GM18858 (cell line): ENCODE measurements at regions not wholly inside any gene's neighbourhood (a gene's known extent, or its start where the extent isn't known, plus 50 kb on each side); places are given as distances from the start of the nearest gene placed in this dataset.
"Not testable (repeated sequence)": the region's sequence is repeated elsewhere in the genome, so short reads cannot be mapped to it uniquely, and the experiment has no call there.

Experiments used
- ATAC-seq: cut with Tn5 transposase; IDR thresholded peaks from one replicate; pipeline ENCODE4 v1.9.1; 2021; ENCODE audit not compliant: unreplicated experiment

DNA sequence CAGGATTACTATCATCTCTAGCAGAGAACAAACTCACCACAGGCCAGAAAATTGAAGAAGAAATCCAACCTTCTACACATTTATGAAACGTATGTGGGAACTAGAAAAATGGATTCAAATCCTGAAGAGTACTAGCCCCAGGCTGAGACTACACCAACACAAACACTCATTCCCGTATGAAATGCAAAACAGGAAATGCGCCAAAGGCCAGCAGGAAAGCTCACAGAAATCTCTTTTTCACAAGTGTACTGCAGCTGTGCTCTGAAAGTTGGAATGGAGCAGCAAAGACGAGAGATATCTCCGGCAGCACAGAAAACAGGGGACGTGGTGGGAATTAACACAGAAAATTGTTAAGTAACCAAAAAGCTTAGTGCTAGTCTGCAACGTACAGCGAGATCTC, 913.5 kb downstream of the TDRD15 start:
- no peak for ATAC-seq

DNA sequence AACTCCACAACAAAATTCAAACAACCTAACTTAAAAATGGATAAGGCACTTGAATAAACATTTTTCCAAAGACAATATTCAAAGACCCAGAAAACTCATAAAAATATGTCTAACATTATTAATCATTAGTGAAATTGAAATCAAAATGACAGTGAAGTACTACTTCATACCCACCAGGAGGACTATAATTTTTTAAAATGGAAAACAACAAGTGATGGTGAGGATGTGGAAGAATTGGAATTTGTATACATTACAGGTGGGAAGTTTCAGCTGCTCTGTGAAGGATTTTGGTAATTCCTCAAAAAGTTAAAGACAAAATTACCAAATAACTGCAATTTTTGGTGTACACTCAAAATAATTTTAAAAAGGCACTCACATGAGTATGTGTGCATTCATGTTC, 920.0 kb downstream of the TDRD15 start:
- ATAC-seq, result no peak

- ATAC-seq, result no peak
Measured at GRCh38 chr2:22055784-22056620, 932.2 kb downstream of the TDRD15 start.

GRCh38 chr2:22056621-22057132, 932.9 kb downstream of the TDRD15 start:
- ATAC-seq, result no peak

- no peak for ATAC-seq
Measured at GRCh38 chr2:22062679-22063078, 938.9 kb downstream of the TDRD15 start.

DNA sequence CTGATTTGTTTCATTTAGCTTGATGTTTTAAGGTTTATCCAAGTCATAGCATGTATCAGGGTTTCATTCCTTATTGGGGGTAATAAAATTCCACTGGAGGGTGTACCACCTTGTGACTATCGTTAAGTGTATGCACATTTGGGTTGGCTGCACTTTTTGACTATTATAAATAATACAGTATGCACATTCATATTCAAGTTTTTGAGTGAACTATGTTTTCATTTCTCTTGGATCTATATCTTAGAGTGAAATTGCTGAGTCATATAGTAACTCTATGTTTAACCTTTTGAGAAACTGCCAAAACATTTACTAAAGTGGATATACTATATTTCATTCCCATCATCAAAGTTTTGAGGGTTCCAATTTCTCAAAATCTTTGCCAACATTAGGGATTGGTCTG, 952.7 kb downstream of the TDRD15 start:
- ATAC-seq, result no peak

- no peak for ATAC-seq
Measured at GRCh38 chr2:22078701-22079100, 954.9 kb downstream of the TDRD15 start.

GRCh38 chr2:22079583-22079982, 955.8 kb downstream of the TDRD15 start:
- no peak for ATAC-seq

GRCh38 chr2:22086726-22087125, 963.0 kb downstream of the TDRD15 start:
- no peak for ATAC-seq

DNA sequence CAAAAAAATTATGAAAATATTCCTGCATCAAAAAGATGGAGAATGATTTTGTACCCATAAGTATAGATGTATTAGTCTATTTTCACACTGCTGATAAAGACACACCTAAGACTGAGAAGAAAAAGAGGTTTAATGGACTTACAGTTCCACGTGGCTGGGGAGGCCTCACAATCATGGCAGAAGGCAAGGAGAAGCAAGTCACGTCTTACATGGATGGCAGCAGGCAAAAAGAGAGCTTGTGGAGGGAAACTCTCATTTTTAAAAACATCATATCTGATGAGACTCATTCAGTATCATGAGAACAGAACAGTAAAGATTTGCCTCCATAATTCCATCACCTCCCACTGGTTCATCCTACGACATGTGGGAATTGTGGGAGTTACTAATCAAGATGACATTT, 979.8 kb downstream of the TDRD15 start:
- ATAC-seq, result not testable (repeated sequence)

- no peak for ATAC-seq
Measured at GRCh38 chr2:22110244-22110651, 986.5 kb downstream of the TDRD15 start.

DNA sequence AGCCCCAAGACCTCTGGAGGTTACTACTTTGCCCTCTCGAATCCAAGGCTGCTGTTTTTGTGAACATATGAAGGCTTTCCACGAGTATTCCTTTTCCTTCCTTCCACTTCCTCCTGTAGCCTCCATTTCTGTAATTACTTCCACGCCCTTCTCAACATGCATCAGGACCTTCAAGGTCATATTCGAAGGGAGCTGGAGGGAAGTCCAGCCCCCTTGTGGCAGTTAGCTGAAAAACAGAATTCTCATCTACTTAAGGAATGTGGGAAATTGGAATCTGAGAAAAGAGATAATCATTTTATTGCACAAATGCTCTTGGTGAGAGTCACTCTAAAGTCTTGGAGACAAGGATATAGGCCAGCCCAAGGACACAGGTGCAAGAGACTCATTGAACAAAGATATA, 1000.2 kb downstream of the TDRD15 start:
- no peak for ATAC-seq

DNA sequence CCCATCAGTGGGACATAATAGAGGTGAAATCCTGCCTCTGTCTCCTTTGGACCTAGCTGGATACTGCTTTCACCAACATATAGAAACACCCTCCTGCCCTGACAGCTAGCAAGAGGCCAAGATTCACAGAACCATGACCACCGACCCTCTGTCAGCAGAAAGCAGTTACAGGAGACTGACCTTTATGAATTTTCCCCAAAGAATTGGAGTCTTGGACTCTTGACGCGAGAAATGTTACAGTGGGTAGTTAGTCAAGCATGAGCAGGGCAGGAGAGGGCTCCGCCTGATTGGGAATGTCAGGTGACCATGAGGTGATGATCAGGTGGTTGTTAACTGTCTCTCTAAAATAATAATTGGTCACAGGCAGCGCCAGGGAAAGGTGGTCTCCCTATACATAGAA, 1002.3 kb downstream of the TDRD15 start:
- ATAC-seq, result no peak

DNA sequence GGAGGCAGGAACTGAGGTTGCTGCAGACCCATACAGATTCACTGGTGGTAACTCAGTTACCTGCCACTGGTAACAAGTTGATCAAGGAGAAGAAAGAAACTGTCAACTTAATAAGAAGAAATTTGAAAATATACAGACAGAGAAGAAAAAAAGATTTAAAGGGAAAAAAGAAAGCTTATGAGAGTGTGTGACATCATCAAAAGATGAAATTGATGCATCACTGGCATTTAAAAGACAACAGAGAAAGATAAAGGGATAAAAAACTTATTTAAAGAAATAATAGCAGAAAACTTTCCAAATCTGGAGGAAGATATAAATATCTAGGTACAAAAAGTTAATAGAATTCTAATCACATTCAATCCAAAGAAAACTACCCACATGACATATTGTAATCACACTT, 1003.2 kb downstream of the TDRD15 start:
- no peak for ATAC-seq

DNA sequence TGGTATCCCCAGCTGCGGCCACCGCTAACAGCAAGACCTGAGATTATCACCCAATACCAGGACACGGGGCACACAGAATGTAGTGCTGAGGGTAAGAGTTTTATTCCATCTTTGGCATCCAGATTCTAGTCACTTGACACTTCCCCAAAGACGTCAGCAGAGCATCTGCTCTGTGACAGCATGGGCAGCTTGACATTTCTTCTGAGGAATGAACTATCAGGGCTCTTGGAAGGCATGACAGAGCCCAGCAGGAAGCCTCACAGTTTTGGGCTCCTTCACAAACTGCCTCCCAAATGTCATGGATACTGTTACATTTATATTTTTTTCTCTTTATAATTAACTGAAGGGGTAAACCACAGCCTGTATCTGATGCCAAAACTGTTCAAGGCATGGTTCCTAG, 1010.7 kb downstream of the TDRD15 start:
- ATAC-seq, result no peak

DNA sequence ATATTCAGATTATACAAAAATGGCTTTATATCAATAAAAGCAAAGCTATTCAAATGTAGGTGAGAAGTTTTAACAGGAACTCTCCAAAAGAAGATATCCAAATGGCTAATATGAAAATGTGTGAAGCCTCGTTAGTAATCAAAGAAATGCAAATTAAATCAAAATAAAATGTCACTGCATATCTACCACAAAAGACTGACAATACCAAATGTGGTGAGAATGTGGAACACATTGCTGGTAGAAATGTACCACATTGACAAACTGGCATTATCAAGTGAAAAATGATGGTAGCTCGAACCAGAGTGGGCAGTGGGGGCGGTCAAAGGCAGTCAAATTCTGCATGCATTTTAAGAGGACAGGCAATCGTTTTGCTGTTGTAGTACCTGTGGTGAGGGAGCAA, 1012.7 kb downstream of the TDRD15 start:
- no peak for ATAC-seq

DNA sequence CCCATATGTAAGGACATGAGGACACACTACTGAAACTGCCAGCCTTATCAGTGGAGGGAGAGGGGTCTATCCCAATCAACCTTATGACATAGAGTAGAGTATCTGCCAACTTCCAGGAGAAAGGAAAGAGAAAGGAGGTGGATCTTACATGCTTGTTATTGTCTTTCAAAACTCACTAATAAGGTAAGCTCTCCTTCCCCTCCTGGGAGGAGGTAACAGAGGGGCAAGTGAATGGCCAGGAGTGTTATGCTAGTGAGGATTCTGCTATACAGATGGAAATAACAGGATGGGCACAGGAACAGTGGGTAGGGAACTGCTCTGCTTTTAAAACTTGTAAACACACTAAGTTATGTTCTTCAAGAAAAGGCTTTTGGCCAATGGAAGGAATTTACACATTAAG, 1020.1 kb downstream of the TDRD15 start:
- ATAC-seq, result no peak

GRCh38 chr2:22153931-22154613, 1030.3 kb downstream of the TDRD15 start:
- ATAC-seq, result no peak

- not testable (repeated sequence) for ATAC-seq
Measured at GRCh38 chr2:22156661-22157060, 1032.9 kb downstream of the TDRD15 start.

- ATAC-seq, result no peak
Measured at GRCh38 chr2:22167256-22167655, 1043.5 kb downstream of the TDRD15 start.

DNA sequence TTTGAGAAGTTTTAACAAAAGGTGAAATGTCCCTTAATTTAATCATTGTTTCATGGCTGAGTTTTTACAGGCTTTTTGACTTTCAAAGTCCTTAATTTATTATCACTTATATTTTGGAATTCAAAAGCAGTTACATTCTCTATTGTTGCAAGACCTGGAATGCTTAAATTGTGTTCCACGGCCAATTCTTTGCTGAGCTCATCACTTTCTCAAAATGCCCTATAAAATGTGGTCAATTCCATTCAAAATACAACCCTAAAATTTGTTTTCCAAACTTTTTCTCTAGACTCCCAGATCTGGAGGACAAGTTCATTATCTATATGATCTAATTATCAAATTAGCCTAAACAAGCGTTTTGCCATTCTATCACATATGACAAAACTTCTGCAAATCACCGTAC, 1051.2 kb downstream of the TDRD15 start:
- ATAC-seq, result no peak

GRCh38 chr2:22185251-22185650, 1061.5 kb downstream of the TDRD15 start:
- no peak for ATAC-seq
